ENCODE measurements at regions not wholly inside any gene's neighbourhood (a gene's known extent, or its start where the extent isn't known, plus 50 kb on each side); places are given as distances from the start of the nearest gene placed in this dataset.

- no peak for DNase-seq
Observed at GRCh38 chr15:96264801-96265515, 65.5 kb upstream of the NR2F2 start.

GRCh38 chr15:96266456-96266855, 64.0 kb upstream of the NR2F2 start:
- no peak for DNase-seq

GRCh38 chr15:96267463-96267862, 63.0 kb upstream of the NR2F2 start:
- no peak for DNase-seq

- no peak for DNase-seq
Observed at GRCh38 chr15:96268442-96269204, 61.9 kb upstream of the NR2F2 start.

- DNase-seq = no peak
Observed at GRCh38 chr15:96270581-96271172, 59.8 kb upstream of the NR2F2 start.

GRCh38 chr15:96272427-96272826, 58.1 kb upstream of the NR2F2 start:
- no peak for DNase-seq

GRCh38 chr15:96273317-96274086, 57.0 kb upstream of the NR2F2 start:
- DNase-seq = no peak

- no peak for DNase-seq
Observed at GRCh38 chr15:96274087-96274440, 56.4 kb upstream of the NR2F2 start.

GRCh38 chr15:96274698-96275097, 55.8 kb upstream of the NR2F2 start:
- no peak for DNase-seq

- no peak for DNase-seq
Observed at GRCh38 chr15:96276438-96277210, 53.9 kb upstream of the NR2F2 start.
